ENCODE measurements at regions not wholly inside any gene's neighbourhood (a gene's known extent, or its start where the extent isn't known, plus 50 kb on each side); places are given as distances from the start of the nearest gene placed in this dataset.

DNA sequence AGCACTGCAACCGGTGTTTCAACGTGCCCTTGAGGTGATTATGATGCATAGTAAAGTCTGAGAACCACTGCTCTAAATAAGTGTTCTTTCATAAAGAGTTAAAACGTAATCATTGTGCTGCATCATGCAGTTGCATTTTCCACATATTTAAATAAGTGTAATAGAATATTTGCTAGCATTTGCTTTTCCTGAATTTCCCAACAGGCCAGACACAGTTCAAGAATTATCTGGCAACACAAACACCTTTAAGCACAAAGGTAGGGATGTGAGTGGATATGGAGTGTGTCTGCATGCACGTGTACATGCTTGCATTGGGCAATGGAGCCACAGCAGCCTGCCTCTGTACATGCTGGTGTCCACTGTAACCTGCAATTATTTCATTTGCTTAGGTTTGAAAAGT is 193.6 kb upstream of the PIK3R1 start:
- no peak for ATAC-seq

GRCh38 chr5:68021227-68021626 is 194.3 kb upstream of the PIK3R1 start:
- ATAC-seq, result no peak
- no peak for TF ChIP-seq ZNF70 (CRISPR knock-in tag; IDR thresholded peaks at IDR 0.05)
- TF ChIP-seq TCF4 (CRISPR knock-in tag; IDR thresholded peaks at IDR 0.05; ENCODE audit: borderline replicate concordance), result no peak
- no peak for TF ChIP-seq ZFP30 (CRISPR knock-in tag; IDR thresholded peaks at IDR 0.05)
- no peak for TF ChIP-seq ISL1 (CRISPR knock-in tag; IDR thresholded peaks at IDR 0.05)
- no peak for TF ChIP-seq CSRNP3 (CRISPR knock-in tag; IDR thresholded peaks at IDR 0.05)
- TF ChIP-seq OSR1 (CRISPR knock-in tag; IDR thresholded peaks at IDR 0.05), result no peak
- TF ChIP-seq ZFP3 (CRISPR knock-in tag; IDR thresholded peaks at IDR 0.05), result no peak
- no peak for TF ChIP-seq RARB (CRISPR knock-in tag; IDR thresholded peaks at IDR 0.05)
- no peak for TF ChIP-seq SNAI2 (CRISPR knock-in tag; IDR thresholded peaks at IDR 0.05)
- TF ChIP-seq TOX (CRISPR knock-in tag; IDR thresholded peaks at IDR 0.05; ENCODE audit: borderline replicate concordance), result no peak

More for the DNA sequence above, 193.6 kb upstream of the PIK3R1 start:
- TF ChIP-seq ZC3H10 (CRISPR knock-in tag; IDR thresholded peaks at IDR 0.05) (no peak), BACH2 (CRISPR knock-in tag; IDR thresholded peaks at IDR 0.05; ENCODE audit: borderline replicate concordance) (no peak), TSHZ2 (CRISPR knock-in tag; IDR thresholded peaks at IDR 0.05) (no peak), CSDC2 (CRISPR knock-in tag; IDR thresholded peaks at IDR 0.05) (no peak), ZFP30 (CRISPR knock-in tag; IDR thresholded peaks at IDR 0.05) (no peak), ZNF565 (CRISPR knock-in tag; conservative IDR thresholded peaks at IDR 0.05; ENCODE audit: low read depth) (no peak), ESRRG (CRISPR knock-in tag; IDR thresholded peaks at IDR 0.05) (no peak), TOX (CRISPR knock-in tag; IDR thresholded peaks at IDR 0.05; ENCODE audit: borderline replicate concordance) (no peak), TCF4 (CRISPR knock-in tag; IDR thresholded peaks at IDR 0.05; ENCODE audit: borderline replicate concordance) (no peak), ARNTL (CRISPR knock-in tag; IDR thresholded peaks at IDR 0.05; ENCODE audit: borderline replicate concordance, low read depth) (no peak), CSRNP3 (CRISPR knock-in tag; IDR thresholded peaks at IDR 0.05) (no peak), RARB (CRISPR knock-in tag; IDR thresholded peaks at IDR 0.05) (no peak), ZFP3 (CRISPR knock-in tag; IDR thresholded peaks at IDR 0.05) (no peak), POU6F1 (CRISPR knock-in tag; IDR thresholded peaks at IDR 0.05; ENCODE audit: borderline replicate concordance, low read depth) (no peak), GLIS3 (CRISPR knock-in tag; IDR thresholded peaks at IDR 0.05) (no peak), PPARA (CRISPR knock-in tag; IDR thresholded peaks at IDR 0.05; ENCODE audit: borderline replicate concordance) (no peak)
- TF ChIP-seq, protein P1, sequence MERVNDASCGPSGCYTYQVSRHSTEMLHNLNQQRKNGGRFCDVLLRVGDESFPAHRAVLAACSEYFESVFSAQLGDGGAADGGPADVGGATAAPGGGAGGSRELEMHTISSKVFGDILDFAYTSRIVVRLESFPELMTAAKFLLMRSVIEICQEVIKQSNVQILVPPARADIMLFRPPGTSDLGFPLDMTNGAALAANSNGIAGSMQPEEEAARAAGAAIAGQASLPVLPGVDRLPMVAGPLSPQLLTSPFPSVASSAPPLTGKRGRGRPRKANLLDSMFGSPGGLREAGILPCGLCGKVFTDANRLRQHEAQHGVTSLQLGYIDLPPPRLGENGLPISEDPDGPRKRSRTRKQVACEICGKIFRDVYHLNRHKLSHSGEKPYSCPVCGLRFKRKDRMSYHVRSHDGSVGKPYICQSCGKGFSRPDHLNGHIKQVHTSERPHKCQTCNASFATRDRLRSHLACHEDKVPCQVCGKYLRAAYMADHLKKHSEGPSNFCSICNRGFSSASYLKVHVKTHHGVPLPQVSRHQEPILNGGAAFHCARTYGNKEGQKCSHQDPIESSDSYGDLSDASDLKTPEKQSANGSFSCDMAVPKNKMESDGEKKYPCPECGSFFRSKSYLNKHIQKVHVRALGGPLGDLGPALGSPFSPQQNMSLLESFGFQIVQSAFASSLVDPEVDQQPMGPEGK (CRISPR knock-in tag; IDR thresholded peaks at IDR 0.05; ENCODE audit: borderline replicate concordance), result no peak
- TF ChIP-seq, protein P2, sequence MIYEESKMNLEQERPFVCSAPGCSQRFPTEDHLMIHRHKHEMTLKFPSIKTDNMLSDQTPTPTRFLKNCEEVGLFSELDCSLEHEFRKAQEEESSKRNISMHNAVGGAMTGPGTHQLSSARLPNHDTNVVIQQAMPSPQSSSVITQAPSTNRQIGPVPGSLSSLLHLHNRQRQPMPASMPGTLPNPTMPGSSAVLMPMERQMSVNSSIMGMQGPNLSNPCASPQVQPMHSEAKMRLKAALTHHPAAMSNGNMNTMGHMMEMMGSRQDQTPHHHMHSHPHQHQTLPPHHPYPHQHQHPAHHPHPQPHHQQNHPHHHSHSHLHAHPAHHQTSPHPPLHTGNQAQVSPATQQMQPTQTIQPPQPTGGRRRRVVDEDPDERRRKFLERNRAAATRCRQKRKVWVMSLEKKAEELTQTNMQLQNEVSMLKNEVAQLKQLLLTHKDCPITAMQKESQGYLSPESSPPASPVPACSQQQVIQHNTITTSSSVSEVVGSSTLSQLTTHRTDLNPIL (CRISPR knock-in tag; IDR thresholded peaks at IDR 0.05; ENCODE audit: low read depth), result no peak

All from SK-N-SH treated with all-trans-retinoic acid at 6 μM for 48 hours (cell line).